Right atrium auricular region (tissue), 2 donors: ENCODE measurements at regions not wholly inside any gene's neighbourhood (a gene's known extent, or its start where the extent isn't known, plus 50 kb on each side); places are given as distances from the start of the nearest gene placed in this dataset.

ENCODE experiments used
- DNase-seq: peaks from one replicate; pipeline ENCODE4 v3.0.0-alpha.2; 2019; ENCODE audit warnings: low spot score
- H3K27ac ChIP-seq, 2 donors: fragments of 200-600 bp; sonication (generic); 1 replicate in 1 of 2; 2 replicates in 1 of 2; pipeline ENCODE4 v1.5.1; 2016 to 2019
- H3K27me3 ChIP-seq, 2 donors: fragments of 200-600 bp; sonication (generic); one replicate each; pipeline versions ENCODE4 v1.5.1 to v1.6.0; 2017 to 2019
- H3K36me3 ChIP-seq: fragments of 200-600 bp; sonication (generic); one replicate; pipeline ENCODE4 v1.5.1; 2016
- H3K4me1 ChIP-seq, 2 donors: fragments of 200-600 bp; sonication (generic); one replicate each; pipeline versions ENCODE4 v1.5.1 to v1.6.0; 2017 to 2019
- H3K4me3 ChIP-seq, 2 donors: fragments of 200-600 bp; sonication (generic); 1 replicate in 1 of 2; 2 replicates in 1 of 2; pipeline ENCODE4 v1.5.1; 2017 to 2019; ENCODE audit warnings: mild to moderate bottlenecking in 1 of 2, moderate library complexity in 1 of 2
- H3K9me3 ChIP-seq, 2 donors: fragments of 200-600 bp; sonication (generic); one replicate each; pipeline ENCODE4 v1.5.1; 2019
- CTCF ChIP-seq, 2 donors: fragments of 200-600 bp; sonication (generic); IDR thresholded peaks; one replicate each; pipeline ENCODE4 v1.5.1; 2019; ENCODE audit warnings: antibody characterized with exemption in 2 of 2

GRCh38 chr2:71949537-71949798, 198.2 kb downstream of the CYP26B1 start:
- peaks cover 0 to 7% of the 10 kb centered on the region in 2 donors for H3K4me1 ChIP-seq
- no peak overlapping the region for H3K4me3 ChIP-seq
- no peak overlapping the region for H3K27ac ChIP-seq
- no peaks in the 10 kb centered on the region for H3K27me3 ChIP-seq
- H3K36me3 ChIP-seq: no peaks in the 10 kb centered on the region
- no peak for TF ChIP-seq CTCF (IDR thresholded peaks at IDR 0.05)
- DNase-seq: no peak
- H3K9me3 ChIP-seq: no peaks in the 10 kb centered on the region

GRCh38 chr2:71948781-71949536, 198.7 kb downstream of the CYP26B1 start:
- no peaks in the 10 kb centered on the region for H3K9me3 ChIP-seq
- H3K27me3 ChIP-seq: no peaks in the 10 kb centered on the region
- peaks cover 0 to 7% of the 10 kb centered on the region in 2 donors for H3K4me1 ChIP-seq
- H3K36me3 ChIP-seq: no peaks in the 10 kb centered on the region
- H3K27ac ChIP-seq: no peak overlapping the region
- DNase-seq: peak; percentile 57
- no peak overlapping the region for H3K4me3 ChIP-seq
- no peak for TF ChIP-seq CTCF (IDR thresholded peaks at IDR 0.05)

GRCh38 chr2:71947809-71948208, 199.9 kb downstream of the CYP26B1 start:
- Histone ChIP-seq H3K9me3 (no peaks in the 10 kb centered on the region), H3K27me3 (no peaks in the 10 kb centered on the region), H3K4me3 (no peak overlapping the region), H3K36me3 (no peaks in the 10 kb centered on the region), H3K27ac (no peak overlapping the region), H3K4me1 (peaks cover 0 to 7% of the 10 kb centered on the region in 2 donors)
- no peak for TF ChIP-seq CTCF (IDR thresholded peaks at IDR 0.05)
- no peak for DNase-seq

GRCh38 chr2:71945603-71945959, 202.1 kb downstream of the CYP26B1 start:
- H3K36me3 ChIP-seq: no peaks in the 10 kb centered on the region
- TF ChIP-seq CTCF (IDR thresholded peaks at IDR 0.05): no peak
- H3K4me3 ChIP-seq: no peak overlapping the region
- H3K27ac ChIP-seq: no peak overlapping the region
- DNase-seq: no peak
- H3K27me3 ChIP-seq: no peaks in the 10 kb centered on the region
- peaks cover 0 to 5% of the 10 kb centered on the region in 2 donors for H3K4me1 ChIP-seq
- no peaks in the 10 kb centered on the region for H3K9me3 ChIP-seq

- no peak for DNase-seq
- Histone ChIP-seq H3K36me3 (no peaks in the 10 kb centered on the region), H3K4me1 (peaks cover 0 to 10% of the 10 kb centered on the region in 2 donors), H3K27ac (no peak overlapping the region), H3K9me3 (no peaks in the 10 kb centered on the region), H3K27me3 (no peaks in the 10 kb centered on the region), H3K4me3 (no peak overlapping the region)
- TF ChIP-seq CTCF (IDR thresholded peaks at IDR 0.05): no peak
Measured at GRCh38 chr2:71944806-71945602, 202.7 kb downstream of the CYP26B1 start.
